ENCODE measurements at regions not wholly inside any gene's neighbourhood (a gene's known extent, or its start where the extent isn't known, plus 50 kb on each side); places are given as distances from the start of the nearest gene placed in this dataset.

DNA sequence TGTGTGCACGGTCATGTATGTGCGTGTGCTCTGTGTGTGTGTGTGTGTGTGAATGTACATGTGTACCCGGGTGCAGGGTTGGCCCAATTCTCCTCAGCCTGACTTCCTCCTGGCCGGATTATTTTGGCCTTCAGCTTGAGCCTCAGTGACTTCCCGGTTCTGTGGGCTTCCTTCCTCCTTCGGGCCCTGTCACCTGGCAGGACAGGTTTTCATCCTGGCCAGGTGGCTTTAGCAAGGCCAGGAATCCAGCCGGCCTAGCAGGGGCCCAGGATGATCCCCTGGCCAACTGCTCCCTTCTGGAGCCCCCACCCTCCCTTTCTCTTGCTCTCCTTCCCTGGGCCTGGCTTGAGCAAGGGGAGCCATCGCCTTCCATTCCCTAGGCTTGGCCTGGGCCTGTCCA, 140.5 kb downstream of the INHBB start:
- no peaks in the 10 kb centered on the region for H3K4me1 ChIP-seq (ENCODE audit: control insufficient read depth, extremely low read depth, insufficient read depth, low read length)
- TF ChIP-seq, protein P1, sequence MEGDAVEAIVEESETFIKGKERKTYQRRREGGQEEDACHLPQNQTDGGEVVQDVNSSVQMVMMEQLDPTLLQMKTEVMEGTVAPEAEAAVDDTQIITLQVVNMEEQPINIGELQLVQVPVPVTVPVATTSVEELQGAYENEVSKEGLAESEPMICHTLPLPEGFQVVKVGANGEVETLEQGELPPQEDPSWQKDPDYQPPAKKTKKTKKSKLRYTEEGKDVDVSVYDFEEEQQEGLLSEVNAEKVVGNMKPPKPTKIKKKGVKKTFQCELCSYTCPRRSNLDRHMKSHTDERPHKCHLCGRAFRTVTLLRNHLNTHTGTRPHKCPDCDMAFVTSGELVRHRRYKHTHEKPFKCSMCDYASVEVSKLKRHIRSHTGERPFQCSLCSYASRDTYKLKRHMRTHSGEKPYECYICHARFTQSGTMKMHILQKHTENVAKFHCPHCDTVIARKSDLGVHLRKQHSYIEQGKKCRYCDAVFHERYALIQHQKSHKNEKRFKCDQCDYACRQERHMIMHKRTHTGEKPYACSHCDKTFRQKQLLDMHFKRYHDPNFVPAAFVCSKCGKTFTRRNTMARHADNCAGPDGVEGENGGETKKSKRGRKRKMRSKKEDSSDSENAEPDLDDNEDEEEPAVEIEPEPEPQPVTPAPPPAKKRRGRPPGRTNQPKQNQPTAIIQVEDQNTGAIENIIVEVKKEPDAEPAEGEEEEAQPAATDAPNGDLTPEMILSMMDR (conservative IDR thresholded peaks at IDR 0.05 in 1 of 2, IDR thresholded peaks at IDR 0.05 in 1 of 2; ENCODE audit: low read depth in 1 of 2, low read length in 2 of 2) = no peak
- H3K27me3 ChIP-seq (ENCODE audit: control insufficient read depth, insufficient read depth, low read length) = peaks cover 6% of the 10 kb centered on the region
- H3K79me2 ChIP-seq (ENCODE audit: control insufficient read depth, insufficient read depth, low read length) = no peaks in the 10 kb centered on the region
- H3K4me2 ChIP-seq (ENCODE audit: extremely low read depth, insufficient read depth, low read length) = no peak overlapping the region
- H3K36me3 ChIP-seq (ENCODE audit: control insufficient read depth, insufficient read depth, low read length) = no peaks in the 10 kb centered on the region
- H3K27ac ChIP-seq (ENCODE audit: insufficient read depth, low read length) = no peak overlapping the region
- no peak overlapping the region for H3K4me3 ChIP-seq (replicated peaks in 1 of 4; ENCODE audit: control extremely low read depth in 1 of 4, insufficient read depth in 1 of 4, low read depth in 3 of 4, low read length in 4 of 4)
- no peaks in the 10 kb centered on the region for H4K20me1 ChIP-seq (ENCODE audit: control insufficient read depth, extremely low read depth, insufficient read depth, low read length)
- H2AFZ ChIP-seq (ENCODE audit: low read length) = no peak overlapping the region
- no peak for DNase-seq (ENCODE audit: low read depth in 2 of 2)
- H3K9ac ChIP-seq (ENCODE audit: insufficient read depth, low read length) = no peak overlapping the region
- H3K9me3 ChIP-seq (ENCODE audit: control insufficient read depth, insufficient read depth, low read depth, low read length) = no peaks in the 10 kb centered on the region

DNA sequence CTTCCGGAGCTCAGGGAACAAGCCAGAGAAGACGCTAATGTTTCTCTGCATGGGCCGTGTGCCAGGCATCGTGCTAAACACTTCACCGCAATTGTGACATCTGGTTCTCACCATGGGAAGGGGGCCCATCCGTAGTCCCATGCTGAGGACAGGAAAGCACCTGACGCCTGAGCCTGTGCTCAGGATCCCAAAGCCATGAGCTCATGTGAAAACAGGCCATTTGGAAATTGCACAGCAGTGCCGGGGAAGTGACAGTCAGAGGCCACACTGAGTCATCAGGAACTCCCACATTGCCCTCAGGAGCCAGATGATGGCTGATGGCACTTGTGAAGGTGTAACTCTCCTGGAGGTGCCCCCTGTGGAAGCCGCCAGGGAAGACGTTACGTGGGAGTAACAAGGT, 141.0 kb downstream of the INHBB start:
- TF ChIP-seq, protein P1 (conservative IDR thresholded peaks at IDR 0.05 in 1 of 2, IDR thresholded peaks at IDR 0.05 in 1 of 2; ENCODE audit: low read depth in 1 of 2, low read length in 2 of 2) = no peak
- no peak for TF ChIP-seq EZH2 (IDR thresholded peaks at IDR 0.05; ENCODE audit: low read length, missing control alignments)

DNA sequence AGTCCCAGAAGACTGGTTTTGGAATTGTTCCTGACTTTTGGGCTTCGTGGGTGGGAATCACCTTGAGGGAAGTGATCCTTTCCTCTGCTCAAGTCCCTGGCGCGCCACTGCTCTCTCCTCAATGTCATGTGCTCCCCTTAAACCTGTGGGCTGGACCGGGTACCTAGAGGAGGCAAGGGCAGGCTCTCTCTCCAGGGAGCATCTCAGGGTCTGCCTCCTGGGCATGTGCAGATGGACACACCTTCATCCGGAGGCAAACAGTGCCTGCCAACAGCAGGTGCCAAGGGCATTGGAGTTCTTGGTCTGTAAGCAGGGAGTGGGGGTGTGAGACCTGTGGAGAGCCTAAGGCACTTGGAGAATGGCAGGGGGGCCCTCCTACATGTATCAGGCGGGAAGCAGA, 142.6 kb downstream of the INHBB start:
- H2AFZ ChIP-seq (ENCODE audit: low read length) = no peak overlapping the region
- TF ChIP-seq EZH2 (IDR thresholded peaks at IDR 0.05; ENCODE audit: low read length, missing control alignments) = no peak
- TF ChIP-seq, protein P1 (conservative IDR thresholded peaks at IDR 0.05 in 1 of 2, IDR thresholded peaks at IDR 0.05 in 1 of 2; ENCODE audit: low read depth in 1 of 2, low read length in 2 of 2) = no peak
- no peaks in the 10 kb centered on the region for H3K36me3 ChIP-seq (ENCODE audit: control insufficient read depth, insufficient read depth, low read length)
- H3K4me3 ChIP-seq (replicated peaks in 1 of 4; ENCODE audit: control extremely low read depth in 1 of 4, insufficient read depth in 1 of 4, low read depth in 3 of 4, low read length in 4 of 4) = no peak overlapping the region
- no peaks in the 10 kb centered on the region for H3K9me3 ChIP-seq (ENCODE audit: control insufficient read depth, insufficient read depth, low read depth, low read length)
- H3K4me1 ChIP-seq (ENCODE audit: control insufficient read depth, extremely low read depth, insufficient read depth, low read length) = no peaks in the 10 kb centered on the region
- no peaks in the 10 kb centered on the region for H3K79me2 ChIP-seq (ENCODE audit: control insufficient read depth, insufficient read depth, low read length)
- peaks cover 5% of the 10 kb centered on the region for H3K27me3 ChIP-seq (ENCODE audit: control insufficient read depth, insufficient read depth, low read length)
- DNase-seq (ENCODE audit: low read depth in 2 of 2) = no peak
- H4K20me1 ChIP-seq (ENCODE audit: control insufficient read depth, extremely low read depth, insufficient read depth, low read length) = no peaks in the 10 kb centered on the region
- H3K9ac ChIP-seq (ENCODE audit: insufficient read depth, low read length) = no peak overlapping the region
- H3K4me2 ChIP-seq (ENCODE audit: extremely low read depth, insufficient read depth, low read length) = no peak overlapping the region
- H3K27ac ChIP-seq (ENCODE audit: insufficient read depth, low read length) = no peak overlapping the region

More for the DNA sequence above, 141.0 kb downstream of the INHBB start:
- no peaks in the 10 kb centered on the region for H3K79me2 ChIP-seq (ENCODE audit: control insufficient read depth, insufficient read depth, low read length)
- no peak overlapping the region for H2AFZ ChIP-seq (ENCODE audit: low read length)
- H3K36me3 ChIP-seq (ENCODE audit: control insufficient read depth, insufficient read depth, low read length) = no peaks in the 10 kb centered on the region
- no peaks in the 10 kb centered on the region for H3K9me3 ChIP-seq (ENCODE audit: control insufficient read depth, insufficient read depth, low read depth, low read length)
- H4K20me1 ChIP-seq (ENCODE audit: control insufficient read depth, extremely low read depth, insufficient read depth, low read length) = no peaks in the 10 kb centered on the region
- no peak overlapping the region for H3K4me3 ChIP-seq (replicated peaks in 1 of 4; ENCODE audit: control extremely low read depth in 1 of 4, insufficient read depth in 1 of 4, low read depth in 3 of 4, low read length in 4 of 4)
- H3K4me1 ChIP-seq (ENCODE audit: control insufficient read depth, extremely low read depth, insufficient read depth, low read length) = no peaks in the 10 kb centered on the region
- peaks cover 6% of the 10 kb centered on the region for H3K27me3 ChIP-seq (ENCODE audit: control insufficient read depth, insufficient read depth, low read length)
- H3K27ac ChIP-seq (ENCODE audit: insufficient read depth, low read length) = no peak overlapping the region
- no peak for DNase-seq (ENCODE audit: low read depth in 2 of 2)
- H3K4me2 ChIP-seq (ENCODE audit: extremely low read depth, insufficient read depth, low read length) = no peak overlapping the region
- H3K9ac ChIP-seq (ENCODE audit: insufficient read depth, low read length) = no peak overlapping the region
